Lower leg skin (tissue), 3 donors: ENCODE measurements at regions not wholly inside any gene's neighbourhood (a gene's known extent, or its start where the extent isn't known, plus 50 kb on each side); places are given as distances from the start of the nearest gene placed in this dataset.

Experiments
- POLR2A ChIP-seq, 2 donors: fragments of 450-650 bp; IDR thresholded peaks; one replicate each; pipeline ENCODE4 v1.6.1; 2016 to 2017; ENCODE audit warnings: antibody characterized with exemption in 2 of 2, mild to moderate bottlenecking in 1 of 2, moderate library complexity in 1 of 2
- TF ChIP-seq, protein P1 (sequence below), 3 donors: fragments of 450-650 bp; IDR thresholded peaks; one replicate each; pipeline ENCODE4 v1.5.1; 2016; ENCODE audit warnings: antibody characterized with exemption in 3 of 3, mild to moderate bottlenecking in 3 of 3, moderate library complexity in 2 of 3

- TF ChIP-seq POLR2A (IDR thresholded peaks at IDR 0.05), result no peak
- TF ChIP-seq, protein P1, sequence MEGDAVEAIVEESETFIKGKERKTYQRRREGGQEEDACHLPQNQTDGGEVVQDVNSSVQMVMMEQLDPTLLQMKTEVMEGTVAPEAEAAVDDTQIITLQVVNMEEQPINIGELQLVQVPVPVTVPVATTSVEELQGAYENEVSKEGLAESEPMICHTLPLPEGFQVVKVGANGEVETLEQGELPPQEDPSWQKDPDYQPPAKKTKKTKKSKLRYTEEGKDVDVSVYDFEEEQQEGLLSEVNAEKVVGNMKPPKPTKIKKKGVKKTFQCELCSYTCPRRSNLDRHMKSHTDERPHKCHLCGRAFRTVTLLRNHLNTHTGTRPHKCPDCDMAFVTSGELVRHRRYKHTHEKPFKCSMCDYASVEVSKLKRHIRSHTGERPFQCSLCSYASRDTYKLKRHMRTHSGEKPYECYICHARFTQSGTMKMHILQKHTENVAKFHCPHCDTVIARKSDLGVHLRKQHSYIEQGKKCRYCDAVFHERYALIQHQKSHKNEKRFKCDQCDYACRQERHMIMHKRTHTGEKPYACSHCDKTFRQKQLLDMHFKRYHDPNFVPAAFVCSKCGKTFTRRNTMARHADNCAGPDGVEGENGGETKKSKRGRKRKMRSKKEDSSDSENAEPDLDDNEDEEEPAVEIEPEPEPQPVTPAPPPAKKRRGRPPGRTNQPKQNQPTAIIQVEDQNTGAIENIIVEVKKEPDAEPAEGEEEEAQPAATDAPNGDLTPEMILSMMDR (IDR thresholded peaks at IDR 0.05), result no peak
Measured at GRCh38 chr12:31822761-31823160, 93.9 kb upstream of the AMN1 start.
